ENCODE measurements at regions not wholly inside any gene's neighbourhood (a gene's known extent, or its start where the extent isn't known, plus 50 kb on each side); places are given as distances from the start of the nearest gene placed in this dataset.

GRCh38 chr6:20280288-20280621 lies 68.0 kb upstream of the MBOAT1 start:
- no peaks in the 10 kb centered on the region for H3K9me1 ChIP-seq (ENCODE audit: control insufficient read depth, extremely low read depth, insufficient read depth, low read length)
- FAIRE-seq (no peak), DNase-seq (ENCODE audit: low read depth, low spot score) (no peak)
- no peaks in the 10 kb centered on the region for H3K27me3 ChIP-seq (ENCODE audit: control insufficient read depth, extremely low read depth, insufficient read depth, low read length)
- H2AFZ ChIP-seq (ENCODE audit: control insufficient read depth, low read length): no peak overlapping the region
- dilution Hi-C loops (cut with MboI; ENCODE audit: extremely low pct_ligation_motif_present, low sequenced_read_pairs): no loop called here
- no peak for TF ChIP-seq EZH2 (IDR thresholded peaks at IDR 0.05; ENCODE audit: low read length)
- TF ChIP-seq CTCF (optimal IDR thresholded peaks at IDR 0.05 in 1 of 3, IDR thresholded peaks at IDR 0.05 in 1 of 3, conservative IDR thresholded peaks at IDR 0.05 in 1 of 3; ENCODE audit: extremely low read depth in 1 of 3, insufficient read depth in 2 of 3, low read length in 3 of 3): no peak
- H3K4me3 ChIP-seq (ENCODE audit: control insufficient read depth in 2 of 3, extremely low read depth in 1 of 3, insufficient read depth in 2 of 3, low read depth in 1 of 3, low read length in 3 of 3): no peak overlapping the region
- H3K9ac ChIP-seq (ENCODE audit: control insufficient read depth, extremely low read depth, insufficient read depth, low read length): no peak overlapping the region
- no peak overlapping the region for H3K27ac ChIP-seq (ENCODE audit: control insufficient read depth, insufficient read depth, low read length)
- no peak overlapping the region for H3K4me2 ChIP-seq (ENCODE audit: control insufficient read depth, extremely low read depth, insufficient read depth, low read depth, low read length)
- no peaks in the 10 kb centered on the region for H4K20me1 ChIP-seq (ENCODE audit: control insufficient read depth, extremely low read depth, insufficient read depth, low read length)
- no peaks in the 10 kb centered on the region for H3K79me2 ChIP-seq (ENCODE audit: control insufficient read depth, insufficient read depth, low read length)
- no peaks in the 10 kb centered on the region for H3K36me3 ChIP-seq (ENCODE audit: control insufficient read depth in 2 of 2, extremely low read depth in 1 of 2, insufficient read depth in 2 of 2, low read length in 2 of 2)
- H3K9me3 ChIP-seq (ENCODE audit: control insufficient read depth, low read depth, low read length): no peaks in the 10 kb centered on the region
- H3K4me1 ChIP-seq (ENCODE audit: control insufficient read depth, extremely low read depth, insufficient read depth, low read length): no peaks in the 10 kb centered on the region

- Histone ChIP-seq H3K79me2 (ENCODE audit: control insufficient read depth, insufficient read depth, low read length) (no peaks in the 10 kb centered on the region), H2AFZ (ENCODE audit: control insufficient read depth, low read length) (no peak overlapping the region), H4K20me1 (ENCODE audit: control insufficient read depth, extremely low read depth, insufficient read depth, low read length) (no peaks in the 10 kb centered on the region), H3K9me3 (ENCODE audit: control insufficient read depth, low read depth, low read length) (no peaks in the 10 kb centered on the region), H3K4me2 (ENCODE audit: control insufficient read depth, extremely low read depth, insufficient read depth, low read depth, low read length) (no peak overlapping the region), H3K36me3 (ENCODE audit: control insufficient read depth in 2 of 2, extremely low read depth in 1 of 2, insufficient read depth in 2 of 2, low read length in 2 of 2) (no peaks in the 10 kb centered on the region), H3K27ac (ENCODE audit: control insufficient read depth, insufficient read depth, low read length) (no peak overlapping the region), H3K9me1 (ENCODE audit: control insufficient read depth, extremely low read depth, insufficient read depth, low read length) (no peaks in the 10 kb centered on the region), H3K9ac (ENCODE audit: control insufficient read depth, extremely low read depth, insufficient read depth, low read length) (no peak overlapping the region), H3K27me3 (ENCODE audit: control insufficient read depth, extremely low read depth, insufficient read depth, low read length) (no peaks in the 10 kb centered on the region), H3K4me3 (ENCODE audit: control insufficient read depth in 2 of 3, extremely low read depth in 1 of 3, insufficient read depth in 2 of 3, low read depth in 1 of 3, low read length in 3 of 3) (no peak overlapping the region), H3K4me1 (ENCODE audit: control insufficient read depth, extremely low read depth, insufficient read depth, low read length) (no peaks in the 10 kb centered on the region)
- dilution Hi-C loops (cut with MboI; ENCODE audit: extremely low pct_ligation_motif_present, low sequenced_read_pairs): no loop called here
- no peak for DNase-seq (ENCODE audit: low read depth, low spot score)
- TF ChIP-seq CTCF (optimal IDR thresholded peaks at IDR 0.05 in 1 of 3, IDR thresholded peaks at IDR 0.05 in 1 of 3, conservative IDR thresholded peaks at IDR 0.05 in 1 of 3; ENCODE audit: extremely low read depth in 1 of 3, insufficient read depth in 2 of 3, low read length in 3 of 3) (no peak), EZH2 (IDR thresholded peaks at IDR 0.05; ENCODE audit: low read length) (no peak)
- FAIRE-seq: no peak
Measured at GRCh38 chr6:20284672-20285071, 72.4 kb upstream of the MBOAT1 start.
